Breast epithelium (tissue), 4 donors: ENCODE measurements at regions not wholly inside any gene's neighbourhood (a gene's known extent, or its start where the extent isn't known, plus 50 kb on each side); places are given as distances from the start of the nearest gene placed in this dataset.

ENCODE experiments used
- DNase-seq, 2 donors: peaks; one replicate each; pipeline ENCODE4 v3.0.0-alpha.2; 2019; ENCODE audit warnings: low spot score in 2 of 2
- H3K27ac ChIP-seq, 2 donors: fragments of 200-600 bp; sonication (generic) in 1 of 2; one replicate each; pipeline ENCODE4 v1.5.1; 2016 to 2019; ENCODE audit warnings: mild to moderate bottlenecking in 1 of 2
- H3K27me3 ChIP-seq, 2 donors: fragments of 200-600 bp; sonication (generic) in 1 of 2; one replicate each; pipeline versions ENCODE4 v1.5.1 to v1.6.0; 2017 to 2019; ENCODE audit warnings: control low read depth in 1 of 2, mild to moderate bottlenecking in 1 of 2
- H3K36me3 ChIP-seq: fragments of 200-600 bp; one replicate; pipeline ENCODE4 v1.5.1; 2019
- H3K4me1 ChIP-seq, 2 donors: fragments of 200-600 bp; sonication (generic); one replicate each; pipeline ENCODE4 v1.5.1; 2016 to 2019; ENCODE audit warnings: control low read depth in 1 of 2
- H3K4me3 ChIP-seq, 3 donors: fragments of 200-600 bp; sonication (generic); 1 replicate in 2 of 3; 2 replicates in 1 of 3; pipeline ENCODE4 v1.5.1; 2016 to 2019; ENCODE audit warnings: mild to moderate bottlenecking in 3 of 3, moderate library complexity in 2 of 3
- H3K9me3 ChIP-seq, 2 donors: fragments of 200-600 bp; sonication (generic) in 1 of 2; one replicate each; pipeline ENCODE4 v1.5.1; 2016 to 2019; ENCODE audit warnings: control low read depth in 1 of 2
- POLR2A ChIP-seq: fragments of 450-650 bp; IDR thresholded peaks from one replicate; pipeline ENCODE4 v1.6.1; 2016; ENCODE audit warnings: antibody characterized with exemption, mild to moderate bottlenecking, moderate library complexity
- POLR2AphosphoS5 ChIP-seq, 3 donors: sonication (generic); formaldehyde crosslinking; IDR thresholded peaks; one replicate each; pipeline ENCODE4 v1.6.1; 2017; ENCODE audit warnings: antibody characterized with exemption in 3 of 3
- intact Hi-C: fragments of 100-400 bp; cut with DNase I; formaldehyde crosslinking; loops from one replicate; pipeline ENCODE4 v1.15.1; 2023; ENCODE audit warnings: low total_unique reads
- TF ChIP-seq, protein P1 (sequence below), 3 donors: fragments of 450-650 bp; IDR thresholded peaks; one replicate each; pipeline ENCODE4 v1.5.1; 2016 to 2017; ENCODE audit warnings: antibody characterized with exemption in 3 of 3, mild to moderate bottlenecking in 3 of 3, moderate library complexity in 3 of 3

GRCh38 chr5:152995214-152995725 is 495.2 kb upstream of the GRIA1 start:
- intact Hi-C loops: no loop called here
- no peak for DNase-seq
- TF ChIP-seq POLR2A: no peak
- TF ChIP-seq POLR2AphosphoS5 (IDR thresholded peaks at IDR 0.05): no peak
- TF ChIP-seq, protein P1, sequence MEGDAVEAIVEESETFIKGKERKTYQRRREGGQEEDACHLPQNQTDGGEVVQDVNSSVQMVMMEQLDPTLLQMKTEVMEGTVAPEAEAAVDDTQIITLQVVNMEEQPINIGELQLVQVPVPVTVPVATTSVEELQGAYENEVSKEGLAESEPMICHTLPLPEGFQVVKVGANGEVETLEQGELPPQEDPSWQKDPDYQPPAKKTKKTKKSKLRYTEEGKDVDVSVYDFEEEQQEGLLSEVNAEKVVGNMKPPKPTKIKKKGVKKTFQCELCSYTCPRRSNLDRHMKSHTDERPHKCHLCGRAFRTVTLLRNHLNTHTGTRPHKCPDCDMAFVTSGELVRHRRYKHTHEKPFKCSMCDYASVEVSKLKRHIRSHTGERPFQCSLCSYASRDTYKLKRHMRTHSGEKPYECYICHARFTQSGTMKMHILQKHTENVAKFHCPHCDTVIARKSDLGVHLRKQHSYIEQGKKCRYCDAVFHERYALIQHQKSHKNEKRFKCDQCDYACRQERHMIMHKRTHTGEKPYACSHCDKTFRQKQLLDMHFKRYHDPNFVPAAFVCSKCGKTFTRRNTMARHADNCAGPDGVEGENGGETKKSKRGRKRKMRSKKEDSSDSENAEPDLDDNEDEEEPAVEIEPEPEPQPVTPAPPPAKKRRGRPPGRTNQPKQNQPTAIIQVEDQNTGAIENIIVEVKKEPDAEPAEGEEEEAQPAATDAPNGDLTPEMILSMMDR (IDR thresholded peaks at IDR 0.05): no peak

DNA sequence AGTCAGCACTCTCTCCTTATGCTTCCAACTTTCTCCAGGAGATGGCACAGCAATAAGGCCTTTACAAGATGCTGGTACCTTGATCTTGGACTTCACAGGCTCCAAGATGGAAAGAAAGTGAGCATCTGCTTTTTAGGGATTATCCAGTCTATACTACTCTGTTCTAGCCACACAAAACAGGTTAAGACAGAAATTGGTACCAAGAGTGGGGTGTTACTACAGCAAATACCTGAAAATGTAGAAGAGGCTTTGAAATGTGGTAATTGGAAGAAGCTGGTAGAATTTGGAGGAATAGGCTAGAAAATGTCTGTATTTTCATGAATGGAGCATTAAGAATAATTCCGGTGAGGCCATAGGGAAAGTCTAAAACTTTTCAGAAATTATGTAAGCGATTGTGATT is 484.8 kb upstream of the GRIA1 start:
- no peaks in the 10 kb centered on the region for H3K4me1 ChIP-seq
- H3K4me3 ChIP-seq: no peak overlapping the region
- DNase-seq: no peak
- no peaks in the 10 kb centered on the region for H3K27me3 ChIP-seq
- TF ChIP-seq POLR2A: no peak
- no peak for TF ChIP-seq POLR2AphosphoS5 (IDR thresholded peaks at IDR 0.05)
- TF ChIP-seq, protein P1 (IDR thresholded peaks at IDR 0.05): no peak
- intact Hi-C loops: no loop called here
- H3K27ac ChIP-seq: no peak overlapping the region
- peaks cover 0 to 6% of the 10 kb centered on the region in 2 donors for H3K9me3 ChIP-seq
- H3K36me3 ChIP-seq: no peaks in the 10 kb centered on the region

More at GRCh38 chr5:152995214-152995725, 495.2 kb upstream of the GRIA1 start:
- Histone ChIP-seq H3K9me3 (no peaks in the 10 kb centered on the region), H3K27me3 (no peaks in the 10 kb centered on the region), H3K4me3 (no peak overlapping the region), H3K4me1 (no peaks in the 10 kb centered on the region), H3K27ac (no peak overlapping the region), H3K36me3 (no peaks in the 10 kb centered on the region)

DNA sequence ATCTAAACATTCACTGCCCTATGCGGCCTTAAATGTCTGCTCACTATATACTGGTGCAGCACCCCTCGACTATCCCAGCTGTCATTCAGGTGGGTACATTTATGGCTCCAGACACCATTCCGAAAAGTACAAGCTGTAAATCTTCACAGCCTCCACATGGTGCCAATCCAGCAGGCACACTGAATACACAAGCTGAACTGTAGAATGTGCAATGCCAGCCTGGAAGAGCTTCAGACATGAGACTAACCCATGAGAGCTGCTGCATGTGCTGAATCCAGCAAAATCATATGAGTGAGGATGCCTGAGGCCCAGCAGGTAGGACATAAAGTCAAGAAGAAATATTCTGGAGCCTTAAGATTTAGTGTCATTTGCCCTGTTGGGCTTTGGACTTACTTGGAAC is 483.8 kb upstream of the GRIA1 start:
- intact Hi-C loops: no loop called here
- no peak for TF ChIP-seq POLR2A
- TF ChIP-seq POLR2AphosphoS5 (IDR thresholded peaks at IDR 0.05): no peak
- TF ChIP-seq, protein P1 (IDR thresholded peaks at IDR 0.05): no peak

GRCh38 chr5:153014194-153014593 is 476.3 kb upstream of the GRIA1 start:
- intact Hi-C loops: no loop called here

More for the DNA sequence above, 483.8 kb upstream of the GRIA1 start:
- DNase-seq: no peak
- no peaks in the 10 kb centered on the region for H3K27me3 ChIP-seq
- no peaks in the 10 kb centered on the region for H3K36me3 ChIP-seq
- no peaks in the 10 kb centered on the region for H3K4me1 ChIP-seq
- H3K27ac ChIP-seq: no peak overlapping the region
- peaks cover 0 to 6% of the 10 kb centered on the region in 2 donors for H3K9me3 ChIP-seq
- H3K4me3 ChIP-seq: no peak overlapping the region

GRCh38 chr5:153018121-153018520 is 472.3 kb upstream of the GRIA1 start:
- intact Hi-C loops: no loop called here
- H3K9me3 ChIP-seq: peaks cover 22 to 49% of the 10 kb centered on the region in 2 donors
- DNase-seq: no peak

More at GRCh38 chr5:153014194-153014593, 476.3 kb upstream of the GRIA1 start:
- Histone ChIP-seq H3K27ac (no peak overlapping the region), H3K36me3 (no peaks in the 10 kb centered on the region), H3K4me1 (no peaks in the 10 kb centered on the region), H3K9me3 (peaks cover 7 to 20% of the 10 kb centered on the region in 2 donors), H3K27me3 (no peaks in the 10 kb centered on the region), H3K4me3 (no peak overlapping the region)
- DNase-seq: no peak
- TF ChIP-seq POLR2A: no peak

More at GRCh38 chr5:153018121-153018520, 472.3 kb upstream of the GRIA1 start:
- no peak overlapping the region for H3K27ac ChIP-seq
- TF ChIP-seq POLR2AphosphoS5 (IDR thresholded peaks at IDR 0.05) (no peak), POLR2A (no peak)
- TF ChIP-seq, protein P1 (IDR thresholded peaks at IDR 0.05): no peak
- no peak overlapping the region for H3K4me3 ChIP-seq
- H3K4me1 ChIP-seq: no peaks in the 10 kb centered on the region
- no peaks in the 10 kb centered on the region for H3K27me3 ChIP-seq
- no peaks in the 10 kb centered on the region for H3K36me3 ChIP-seq
